HG02870 (cell line): ENCODE measurements at regions not wholly inside any gene's neighbourhood (a gene's known extent, or its start where the extent isn't known, plus 50 kb on each side); places are given as distances from the start of the nearest gene placed in this dataset.

Experiments used
- ATAC-seq: cut with Tn5 transposase; IDR thresholded peaks from one replicate; pipeline ENCODE4 v1.9.1; 2021; ENCODE audit warnings: mild to moderate bottlenecking, moderate library complexity; ENCODE audit not compliant: unreplicated experiment

DNA sequence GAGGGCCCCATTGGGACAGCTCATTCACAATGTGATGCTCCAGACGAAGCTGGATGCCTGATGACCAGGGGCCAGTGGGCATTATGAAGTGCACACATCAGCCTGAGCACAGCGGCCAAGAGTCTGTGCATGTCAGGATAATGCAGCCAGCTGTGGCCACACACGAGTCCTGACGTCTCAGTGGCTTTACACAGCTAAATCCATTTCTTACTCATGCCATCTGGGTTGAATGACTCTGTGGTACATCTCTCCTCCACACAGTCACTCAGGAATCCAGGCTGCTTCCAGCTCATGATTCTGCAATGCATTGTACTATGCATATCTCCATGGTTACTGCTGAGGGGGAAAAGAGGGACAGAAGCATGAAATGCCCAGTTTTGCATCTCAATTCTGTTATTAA lies 123.6 kb downstream of the PRLHR start:
- ATAC-seq, result no peak

DNA sequence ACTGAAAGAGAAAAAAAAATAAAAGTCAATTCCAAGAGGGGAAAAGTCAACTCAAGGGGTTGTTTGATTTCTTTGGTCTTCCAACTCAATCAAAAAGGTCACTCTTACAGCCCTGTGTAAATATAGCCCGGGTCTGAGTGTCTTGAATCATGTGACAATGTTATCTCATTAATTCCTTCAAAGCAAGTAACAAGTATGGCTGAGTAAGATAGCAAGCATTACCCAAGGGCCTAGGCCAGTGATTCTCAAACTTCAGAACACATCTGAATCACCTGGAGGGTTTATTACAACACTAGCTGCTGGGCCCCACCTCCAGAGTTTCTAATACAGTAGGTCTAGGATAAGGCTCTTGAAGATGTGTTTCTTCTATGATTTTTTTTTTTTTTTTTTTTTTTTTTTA lies 125.0 kb downstream of the PRLHR start:
- ATAC-seq, result no peak

DNA sequence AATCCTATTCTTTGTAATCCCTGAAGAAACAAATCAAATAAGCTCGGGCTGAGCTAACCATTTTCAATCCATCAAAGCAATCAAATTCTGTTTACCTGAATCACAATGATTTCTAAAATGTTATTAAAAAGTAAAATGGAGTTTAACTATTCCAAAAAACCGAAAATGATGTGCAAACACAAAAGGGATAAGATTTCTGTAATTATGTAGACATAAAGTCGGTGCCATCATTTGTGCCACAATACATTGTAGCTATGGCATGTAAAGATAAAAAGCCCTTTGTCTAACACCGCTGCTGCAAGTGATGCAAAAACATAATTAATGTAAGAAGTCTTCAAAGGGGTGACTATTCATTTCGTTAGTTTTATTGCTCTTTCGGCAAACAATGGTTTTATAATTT lies 125.1 kb upstream of the FAM204A start:
- no peak for ATAC-seq

DNA sequence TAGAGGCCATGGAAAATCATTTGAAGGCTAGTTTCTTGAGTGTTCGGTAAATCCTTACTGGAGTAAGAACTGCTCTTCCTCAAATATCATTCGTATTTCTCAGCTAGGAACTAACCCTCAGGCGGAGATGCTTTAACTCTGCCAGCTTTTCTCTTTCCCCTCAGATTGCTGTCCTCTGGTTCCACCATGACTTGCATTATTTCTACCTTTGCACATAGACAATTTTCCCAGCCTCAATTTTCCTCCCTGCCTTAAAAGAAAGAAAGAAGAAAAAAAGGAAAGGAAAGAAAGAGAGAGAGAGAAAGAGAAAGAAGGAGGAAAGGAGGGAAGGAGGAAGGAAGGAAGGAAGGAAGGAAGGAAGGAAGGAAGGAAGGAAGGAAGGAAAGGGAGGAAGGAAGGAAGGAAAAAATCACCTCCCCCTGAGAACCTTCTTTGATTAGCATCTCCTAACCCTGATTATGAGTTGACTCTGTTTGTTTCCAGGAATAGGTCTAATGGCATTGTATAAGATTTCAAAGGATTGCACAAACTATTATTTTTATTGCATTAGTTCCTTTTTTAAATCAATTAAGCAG lies 123.3 kb upstream of the FAM204A start:
- ATAC-seq, result no peak

DNA sequence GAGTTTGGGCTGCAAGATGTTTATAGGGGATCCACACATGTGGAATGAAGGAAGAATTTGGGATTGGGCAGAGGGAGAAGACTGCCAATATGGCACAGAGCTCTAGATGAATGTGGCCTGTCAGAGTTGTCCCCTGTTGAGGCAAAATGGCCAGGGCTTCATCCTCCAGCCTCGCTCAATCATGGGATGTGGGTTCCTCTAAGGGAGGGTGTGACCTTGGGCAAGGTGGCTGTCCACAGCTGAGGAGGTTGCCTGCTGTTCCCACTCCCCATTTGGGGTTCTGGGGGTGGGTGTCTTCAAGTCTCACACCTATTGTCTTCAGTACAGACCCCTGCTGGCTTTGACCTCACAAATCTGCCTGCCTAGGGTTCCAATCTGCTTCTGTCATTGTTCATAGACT lies 121.6 kb upstream of the FAM204A start:
- no peak for ATAC-seq

DNA sequence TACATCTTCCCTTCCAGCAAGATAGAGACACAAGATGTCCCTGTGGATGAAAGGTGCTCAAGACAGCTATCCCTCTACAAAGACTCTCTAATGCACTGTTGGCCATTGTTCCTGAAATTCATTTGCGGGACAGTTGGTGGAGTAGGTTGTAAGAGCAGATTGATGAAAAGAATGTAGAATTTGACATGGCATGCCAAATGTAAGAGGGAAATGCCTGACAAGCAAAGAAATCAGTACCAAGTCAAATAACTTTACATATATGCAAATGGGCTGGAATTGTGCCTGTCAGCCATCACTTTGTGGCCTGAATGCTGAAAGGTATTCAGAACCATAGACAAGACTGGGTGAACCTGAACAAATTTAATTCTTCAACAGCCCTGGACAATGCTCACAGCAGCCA lies 120.3 kb upstream of the FAM204A start:
- no peak for ATAC-seq

GRCh38 chr10:118459642-118460193 lies 117.6 kb upstream of the FAM204A start:
- ATAC-seq, result peak; percentile 72

- ATAC-seq, result no peak
Observed at GRCh38 chr10:118458957-118459641, 117.0 kb upstream of the FAM204A start.

GRCh38 chr10:118457824-118458428 lies 115.8 kb upstream of the FAM204A start:
- ATAC-seq, result no peak

DNA sequence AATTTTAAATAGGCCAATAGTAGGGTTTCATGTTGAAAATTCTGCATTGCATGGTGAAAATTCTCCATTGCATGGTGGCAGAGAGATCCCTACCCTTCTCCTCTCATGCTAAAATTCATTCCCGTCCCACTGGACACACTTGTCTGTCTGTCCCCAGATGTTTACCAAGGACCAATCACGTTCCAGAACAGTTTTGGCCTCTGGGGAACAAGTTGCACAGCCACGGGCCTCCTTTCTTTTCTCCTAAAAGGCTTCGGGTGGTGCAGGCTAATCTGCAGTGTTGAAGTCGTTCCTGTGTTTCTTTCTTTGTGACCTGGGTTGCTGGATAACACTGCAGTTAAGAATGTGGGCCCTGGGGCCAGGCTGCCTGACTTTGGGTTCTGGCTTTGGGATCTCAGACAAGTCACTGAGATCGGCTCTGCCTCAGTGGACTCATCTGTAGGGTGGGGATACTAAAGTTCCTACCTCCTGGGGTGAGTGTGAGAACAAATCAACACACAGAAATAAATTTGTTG lies 113.1 kb upstream of the FAM204A start:
- no peak for ATAC-seq

DNA sequence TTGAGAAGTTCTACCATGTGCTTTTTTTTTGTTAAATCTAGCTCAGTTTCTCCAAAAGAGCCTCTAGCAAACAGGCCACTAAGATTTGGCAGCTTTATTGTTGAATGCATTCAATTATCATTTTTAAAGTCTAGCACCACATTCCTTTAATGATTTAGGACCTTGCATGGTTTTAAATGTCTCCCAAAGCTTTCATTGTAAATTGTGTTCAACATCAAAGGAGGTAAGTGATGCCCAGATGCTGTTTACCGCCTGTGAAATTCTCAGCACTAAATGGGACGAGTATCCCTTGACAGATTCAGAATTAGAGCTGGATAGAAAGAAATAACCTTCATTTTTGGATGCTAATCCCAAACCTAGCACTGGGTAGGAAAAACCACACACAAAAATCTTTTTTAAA lies 112.1 kb upstream of the FAM204A start:
- ATAC-seq, result no peak

- no peak for ATAC-seq
Observed at GRCh38 chr10:118452098-118452497, 110.0 kb upstream of the FAM204A start.

GRCh38 chr10:118449521-118449920 lies 107.4 kb upstream of the FAM204A start:
- no peak for ATAC-seq

- no peak for ATAC-seq
Observed at GRCh38 chr10:118448744-118449143, 106.6 kb upstream of the FAM204A start.

DNA sequence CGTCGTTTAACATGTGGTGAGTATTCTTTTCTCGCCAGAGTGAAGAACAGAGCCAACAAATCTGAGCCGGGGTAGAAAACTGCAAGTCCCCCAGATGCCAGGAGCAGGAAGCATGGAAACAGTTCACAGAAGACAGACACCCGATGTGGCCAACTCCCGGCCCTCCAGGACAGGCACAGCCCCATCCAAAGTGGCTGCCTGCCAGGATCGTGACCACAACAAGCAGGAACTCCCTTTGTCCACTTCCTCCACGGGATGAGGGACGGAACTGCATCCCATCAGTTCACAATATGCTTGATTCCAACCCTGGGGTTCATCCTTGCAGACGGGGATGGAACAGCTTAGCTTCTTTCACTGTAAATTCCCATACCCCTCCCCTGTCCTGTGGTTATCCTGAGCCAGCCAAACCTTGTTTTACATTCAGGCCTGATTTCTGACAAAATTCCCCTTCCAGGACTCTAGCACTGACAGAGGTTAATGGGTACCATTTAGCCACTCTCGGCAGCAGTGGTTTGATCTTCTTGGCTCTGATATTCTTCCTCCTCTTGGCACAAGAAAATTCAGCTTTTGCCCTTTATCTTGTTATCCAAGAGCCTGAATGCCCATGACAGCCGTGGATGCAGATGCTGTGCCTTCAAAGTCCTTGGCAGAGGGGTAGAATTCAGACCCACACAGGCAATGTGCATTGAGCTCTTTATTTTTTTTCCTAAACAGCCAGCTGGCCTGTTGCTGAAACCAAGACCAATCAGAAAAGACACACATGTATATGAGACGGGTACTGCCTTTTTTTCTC lies 105.5 kb upstream of the FAM204A start:
- no peak for ATAC-seq

GRCh38 chr10:118445535-118445934 lies 103.4 kb upstream of the FAM204A start:
- ATAC-seq, result no peak

DNA sequence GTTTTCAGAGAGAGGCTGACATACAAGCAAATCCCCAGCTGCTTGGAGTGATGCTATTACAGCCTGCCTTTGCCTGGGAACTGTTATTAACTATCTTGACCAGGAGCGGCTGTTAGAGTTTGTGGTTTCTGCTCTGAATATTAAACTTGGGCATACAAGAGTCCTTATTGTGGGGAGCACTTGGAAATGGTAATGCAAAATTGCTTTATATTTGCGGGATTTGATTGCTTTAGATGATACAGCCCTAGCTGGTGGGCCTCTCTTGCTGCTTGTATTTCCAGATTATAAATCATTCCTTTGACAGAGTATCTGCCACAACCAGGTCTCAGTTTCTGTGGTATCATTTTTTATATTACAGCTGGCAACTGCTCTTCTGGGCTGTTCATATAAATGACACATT lies 101.9 kb upstream of the FAM204A start:
- no peak for ATAC-seq

GRCh38 chr10:118442032-118442431 lies 99.9 kb upstream of the FAM204A start:
- no peak for ATAC-seq

- no peak for ATAC-seq
Observed at GRCh38 chr10:118439824-118440223, 97.7 kb upstream of the FAM204A start.

DNA sequence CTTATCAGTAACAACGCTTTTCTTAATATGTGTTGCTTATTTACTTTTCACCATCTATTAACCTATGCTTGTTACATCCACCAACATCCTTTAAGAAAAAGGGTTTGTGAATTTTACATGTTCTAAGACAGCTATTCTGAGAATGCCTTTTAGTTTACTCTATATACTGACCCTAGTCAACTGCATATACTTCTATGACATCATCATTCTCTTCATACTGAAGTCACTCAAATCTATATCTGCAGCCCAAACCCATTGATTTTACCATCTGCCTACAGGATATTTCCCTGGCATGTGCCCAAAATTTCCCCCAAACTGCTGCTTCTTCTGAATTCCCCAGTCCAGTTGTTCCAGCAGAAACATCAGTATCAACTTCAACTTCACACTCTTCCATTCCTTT lies 94.6 kb upstream of the FAM204A start:
- no peak for ATAC-seq

DNA sequence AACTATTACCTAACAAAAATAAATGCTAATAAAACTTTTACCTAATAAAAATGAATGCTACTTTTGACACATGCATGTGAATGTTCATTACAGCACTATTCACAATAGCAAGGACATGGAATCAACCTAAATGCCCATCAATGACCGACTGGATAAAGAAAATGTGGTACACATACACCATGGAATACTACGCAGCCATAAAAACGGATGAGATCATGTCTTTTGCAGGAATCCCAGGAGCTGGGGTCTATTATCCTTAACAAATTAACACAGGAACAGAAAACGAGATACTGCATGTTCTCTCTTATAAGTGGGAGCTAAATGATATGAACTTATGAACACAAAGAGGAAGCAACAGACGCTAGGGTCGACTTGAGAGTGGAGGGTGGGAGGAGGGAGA lies 88.1 kb upstream of the FAM204A start:
- ATAC-seq, result no peak
